GM19035 (cell line): ENCODE measurements at regions not wholly inside any gene's neighbourhood (a gene's known extent, or its start where the extent isn't known, plus 50 kb on each side); places are given as distances from the start of the nearest gene placed in this dataset.

Experiments
- ATAC-seq: cut with Tn5 transposase; IDR thresholded peaks from one replicate; pipeline ENCODE4 v1.9.1; 2021; ENCODE audit not compliant: unreplicated experiment

- no peak for ATAC-seq
These were observed 215.5 kb downstream of the IRX1 start for GRCh38 chr5:3811116-3811515.

GRCh38 chr5:3818624-3819023, 223.0 kb downstream of the IRX1 start:
- ATAC-seq = no peak

GRCh38 chr5:3825531-3826451, 230.2 kb downstream of the IRX1 start:
- ATAC-seq = no peak

DNA sequence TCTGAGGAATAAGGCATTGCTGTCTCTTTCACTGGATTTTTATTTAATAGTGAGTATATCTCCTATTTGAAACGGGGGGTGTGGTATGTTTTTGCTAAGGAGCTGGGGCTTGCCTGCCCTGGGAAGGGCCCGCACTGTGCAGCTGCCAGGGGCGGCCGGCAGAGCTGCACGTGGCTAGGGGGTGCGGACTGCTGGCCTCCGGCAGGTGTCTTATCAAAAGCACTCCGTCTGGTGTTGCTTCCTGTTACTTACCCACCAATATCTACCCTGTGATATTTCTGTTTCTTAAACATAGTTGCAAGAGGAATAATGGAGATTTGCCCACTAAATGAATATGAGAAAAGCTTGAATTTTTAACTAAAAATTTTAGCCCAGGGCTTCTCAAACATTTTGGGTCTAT, 232.0 kb downstream of the IRX1 start:
- no peak for ATAC-seq

- no peak for ATAC-seq
These were observed 233.1 kb downstream of the IRX1 start for GRCh38 chr5:3828761-3829160.

DNA sequence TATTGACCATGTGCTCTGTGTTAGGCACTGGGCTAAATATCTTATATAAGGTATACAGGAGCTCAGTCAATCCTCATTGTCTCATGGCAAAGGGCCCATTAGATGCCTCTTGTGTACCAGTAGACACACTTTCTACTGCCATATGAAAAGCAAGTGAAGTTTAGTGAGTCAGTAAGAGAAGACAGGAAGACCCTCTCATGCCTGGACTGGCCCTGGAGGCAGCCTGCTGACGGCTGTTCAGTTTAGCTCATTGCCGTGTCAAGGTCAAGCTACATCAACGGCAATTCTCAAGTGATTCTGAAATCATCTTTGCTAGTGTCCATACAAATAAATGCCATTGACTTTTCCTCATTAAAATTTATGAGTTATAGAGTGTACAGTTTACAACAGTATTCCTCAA, 237.9 kb downstream of the IRX1 start:
- ATAC-seq = no peak

- no peak for ATAC-seq
These were observed 240.2 kb downstream of the IRX1 start for GRCh38 chr5:3835811-3836210.

- no peak for ATAC-seq
These were observed 240.9 kb downstream of the IRX1 start for GRCh38 chr5:3836528-3836927.

GRCh38 chr5:3837506-3837905, 241.9 kb downstream of the IRX1 start:
- no peak for ATAC-seq

- no peak for ATAC-seq
These were observed 243.5 kb downstream of the IRX1 start for GRCh38 chr5:3839151-3839550.

- no peak for ATAC-seq
These were observed 247.0 kb downstream of the IRX1 start for GRCh38 chr5:3842591-3842990.

GRCh38 chr5:3843706-3844105, 248.1 kb downstream of the IRX1 start:
- no peak for ATAC-seq

DNA sequence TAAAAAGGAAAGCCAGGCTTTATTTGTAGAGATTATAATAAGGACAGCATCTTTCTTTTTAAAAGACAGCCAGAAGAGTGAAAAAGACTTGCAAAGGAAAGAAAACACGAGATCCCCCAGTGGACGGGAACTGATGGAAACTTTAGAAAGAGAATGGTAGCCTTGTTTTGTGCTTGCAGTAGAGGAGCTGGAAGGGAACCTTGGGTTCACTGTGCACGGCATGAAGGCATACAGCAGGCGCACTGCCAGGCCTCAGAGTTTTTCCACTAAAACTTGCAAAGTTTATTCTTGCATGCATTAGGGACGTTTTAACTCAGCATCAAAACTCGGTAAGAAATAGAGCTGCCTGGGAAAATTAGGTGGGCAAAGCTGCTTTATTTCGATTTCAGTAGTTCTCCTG, 248.6 kb downstream of the IRX1 start:
- ATAC-seq = no peak

- ATAC-seq = no peak
These were observed 249.6 kb downstream of the IRX1 start for GRCh38 chr5:3845230-3845629.

DNA sequence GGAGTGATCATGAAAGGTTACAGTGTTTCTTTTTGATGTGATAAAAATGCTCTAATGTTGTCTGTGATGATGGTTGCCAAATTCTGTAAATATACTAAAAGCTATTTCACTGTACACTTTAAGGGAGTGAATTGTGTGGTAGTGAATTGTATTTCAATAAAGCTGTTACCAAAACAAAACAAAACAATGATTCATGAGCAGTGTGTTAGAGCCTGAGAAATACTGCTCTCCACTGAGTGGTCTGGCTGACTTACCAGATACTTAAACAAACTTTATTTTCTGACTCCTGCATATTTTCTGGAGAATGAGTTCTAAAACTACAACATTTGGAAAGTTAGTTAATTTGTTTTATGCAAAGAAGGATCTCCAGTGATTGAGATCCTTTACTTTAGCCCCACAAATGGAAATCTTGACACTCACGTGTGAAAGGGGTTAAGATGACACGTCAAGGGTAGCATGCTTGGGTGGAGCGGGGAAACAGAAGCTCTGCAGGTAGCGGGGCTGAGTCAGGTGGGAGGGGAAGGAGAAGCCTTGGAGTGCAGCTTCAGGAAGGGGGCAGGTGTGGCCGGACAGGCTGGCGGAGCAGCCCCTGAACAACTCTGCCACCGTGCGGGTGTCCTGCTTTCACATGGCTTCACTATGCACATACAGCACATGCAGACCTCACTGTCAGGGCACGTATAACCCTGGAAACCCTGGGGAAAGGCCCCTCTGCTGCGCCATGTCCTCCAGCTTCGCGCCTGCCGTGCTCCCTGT, 256.7 kb downstream of the IRX1 start:
- no peak for ATAC-seq

- ATAC-seq = no peak
These were observed 257.7 kb downstream of the IRX1 start for GRCh38 chr5:3853362-3853761.

GRCh38 chr5:3854188-3854821, 258.7 kb downstream of the IRX1 start:
- no peak for ATAC-seq

DNA sequence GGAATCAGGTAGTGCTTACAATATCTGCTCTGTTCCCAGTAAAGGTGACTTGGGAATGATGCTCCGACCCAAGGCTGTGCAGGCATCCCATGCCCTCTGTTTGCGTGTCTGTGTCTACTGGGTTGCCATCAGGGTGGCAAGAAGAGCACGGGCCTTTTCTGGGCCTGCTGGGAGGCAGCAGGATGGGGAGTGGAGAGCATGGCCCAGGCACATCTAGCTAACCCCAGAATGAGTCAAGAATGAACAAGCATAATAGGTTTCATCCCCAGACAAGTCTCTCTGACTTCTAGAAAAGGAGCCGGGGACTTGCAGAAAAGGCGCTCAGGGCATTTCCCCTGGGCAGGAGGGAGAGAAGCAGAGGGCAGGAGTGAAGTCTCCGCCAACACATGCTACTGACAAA, 260.4 kb downstream of the IRX1 start:
- no peak for ATAC-seq

DNA sequence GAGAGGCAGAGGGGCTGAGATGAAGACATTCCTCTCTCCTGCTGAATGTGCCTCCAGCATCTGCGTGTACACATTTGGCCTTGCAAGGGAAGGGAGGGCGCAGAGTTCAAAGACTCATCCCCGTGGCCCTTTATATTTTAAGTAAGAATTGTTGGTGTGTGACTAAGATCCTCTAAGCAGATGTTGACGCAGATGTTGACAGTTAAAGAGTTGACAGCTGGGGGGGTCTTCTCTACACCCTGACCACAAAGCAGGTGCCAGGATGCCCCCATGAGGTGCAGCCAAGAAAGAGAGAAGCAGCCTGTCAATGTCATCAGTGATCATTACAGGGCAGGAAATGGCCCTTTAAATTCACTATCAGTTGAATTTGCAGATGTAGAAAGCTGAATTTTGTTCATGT, 262.9 kb downstream of the IRX1 start:
- ATAC-seq = no peak

GRCh38 chr5:3862906-3863305, 267.3 kb downstream of the IRX1 start:
- no peak for ATAC-seq

- ATAC-seq = no peak
These were observed 279.5 kb downstream of the IRX1 start for GRCh38 chr5:3875144-3875543.

- no peak for ATAC-seq
These were observed 282.6 kb downstream of the IRX1 start for GRCh38 chr5:3878267-3878666.
